ENCODE measurements at regions not wholly inside any gene's neighbourhood (a gene's known extent, or its start where the extent isn't known, plus 50 kb on each side); places are given as distances from the start of the nearest gene placed in this dataset.

GRCh38 chr4:141571793-141572192, 64.6 kb upstream of the IL15 start:
- ATAC-seq (ENCODE audit: insufficient read depth, low FRiP score): no peak
- Histone ChIP-seq H3K9ac (ENCODE audit: insufficient read depth in 1 of 2, low read length in 2 of 2) (no peak overlapping the region), H3K4me1 (ENCODE audit: control insufficient read depth in 5 of 5, insufficient read depth in 5 of 5, low read length in 5 of 5) (peaks cover 0 to 18% (median 8%) of the 10 kb centered on the region in 5 donors), H3K27ac (ENCODE audit: low read depth in 1 of 2, low read length in 1 of 2) (no peak overlapping the region), H3K27me3 (ENCODE audit: control insufficient read depth in 3 of 3, insufficient read depth in 3 of 3, low read length in 2 of 3) (no peaks in the 10 kb centered on the region), H3K4me3 (no peak overlapping the region), H3K36me3 (ENCODE audit: control insufficient read depth in 4 of 4, insufficient read depth in 4 of 4, low read length in 4 of 4) (no peaks in the 10 kb centered on the region), H3K9me3 (ENCODE audit: control insufficient read depth in 4 of 4, insufficient read depth in 3 of 4, low read length in 3 of 4) (no peaks in the 10 kb centered on the region)
- WGBS, 2 donors: 67 to 86% methylated on average over 6 of the region's 6 CpGs
- TF ChIP-seq CTCF (IDR thresholded peaks at IDR 0.05; ENCODE audit: control extremely low read depth, extremely low read depth): no peak
- no peak for DNase-seq

- DNase-seq (no peak), ATAC-seq (ENCODE audit: insufficient read depth, low FRiP score) (no peak)
- Histone ChIP-seq H3K36me3 (ENCODE audit: control insufficient read depth in 4 of 4, insufficient read depth in 4 of 4, low read length in 4 of 4) (no peaks in the 10 kb centered on the region), H3K9ac (ENCODE audit: insufficient read depth in 1 of 2, low read length in 2 of 2) (no peak overlapping the region), H3K27ac (ENCODE audit: low read depth in 1 of 2, low read length in 1 of 2) (no peak overlapping the region), H3K4me1 (ENCODE audit: control insufficient read depth in 5 of 5, insufficient read depth in 5 of 5, low read length in 5 of 5) (peaks cover 0 to 27% (median 3%) of the 10 kb centered on the region in 5 donors), H3K4me3 (no peak overlapping the region), H3K9me3 (ENCODE audit: control insufficient read depth in 4 of 4, insufficient read depth in 3 of 4, low read length in 3 of 4) (no peaks in the 10 kb centered on the region), H3K27me3 (ENCODE audit: control insufficient read depth in 3 of 3, insufficient read depth in 3 of 3, low read length in 2 of 3) (no peaks in the 10 kb centered on the region)
- no peak for TF ChIP-seq CTCF (IDR thresholded peaks at IDR 0.05; ENCODE audit: control extremely low read depth, extremely low read depth)
Observed at GRCh38 chr4:141573678-141574077, 62.7 kb upstream of the IL15 start.

- Histone ChIP-seq H3K36me3 (ENCODE audit: control insufficient read depth in 4 of 4, insufficient read depth in 4 of 4, low read length in 4 of 4) (no peaks in the 10 kb centered on the region), H3K4me3 (no peak overlapping the region), H3K9me3 (ENCODE audit: control insufficient read depth in 4 of 4, insufficient read depth in 3 of 4, low read length in 3 of 4) (no peaks in the 10 kb centered on the region), H3K4me1 (ENCODE audit: control insufficient read depth in 5 of 5, insufficient read depth in 5 of 5, low read length in 5 of 5) (peaks cover 0 to 27% (median 3%) of the 10 kb centered on the region in 5 donors), H3K9ac (ENCODE audit: insufficient read depth in 1 of 2, low read length in 2 of 2) (no peak overlapping the region), H3K27me3 (ENCODE audit: control insufficient read depth in 3 of 3, insufficient read depth in 3 of 3, low read length in 2 of 3) (no peaks in the 10 kb centered on the region), H3K27ac (ENCODE audit: low read depth in 1 of 2, low read length in 1 of 2) (no peak overlapping the region)
- no peak for TF ChIP-seq CTCF (IDR thresholded peaks at IDR 0.05; ENCODE audit: control extremely low read depth, extremely low read depth)
- ATAC-seq (ENCODE audit: insufficient read depth, low FRiP score) (no peak), DNase-seq (peak in 2 of 3 donors; percentile 73 to 87)
- 74 to 79% methylated on average over 4 of the region's 4 CpGs for WGBS, 2 donors
Observed at GRCh38 chr4:141575884-141576283, 60.5 kb upstream of the IL15 start.

- Histone ChIP-seq H3K9ac (ENCODE audit: insufficient read depth in 1 of 2, low read length in 2 of 2) (no peak overlapping the region), H3K9me3 (ENCODE audit: control insufficient read depth in 4 of 4, insufficient read depth in 3 of 4, low read length in 3 of 4) (no peaks in the 10 kb centered on the region), H3K27ac (ENCODE audit: low read depth in 1 of 2, low read length in 1 of 2) (no peak overlapping the region), H3K36me3 (ENCODE audit: control insufficient read depth in 4 of 4, insufficient read depth in 4 of 4, low read length in 4 of 4) (no peaks in the 10 kb centered on the region), H3K4me1 (ENCODE audit: control insufficient read depth in 5 of 5, insufficient read depth in 5 of 5, low read length in 5 of 5) (peaks cover 0 to 21% (median 3%) of the 10 kb centered on the region in 5 donors), H3K4me3 (no peak overlapping the region), H3K27me3 (ENCODE audit: control insufficient read depth in 3 of 3, insufficient read depth in 3 of 3, low read length in 2 of 3) (no peaks in the 10 kb centered on the region)
- ATAC-seq (ENCODE audit: insufficient read depth, low FRiP score) (no peak), DNase-seq (peak in 1 of 3 donors; percentile 10)
- WGBS, 2 donors: 68 to 87% methylated on average over 8 of the region's 8 CpGs
- TF ChIP-seq CTCF (IDR thresholded peaks at IDR 0.05; ENCODE audit: control extremely low read depth, extremely low read depth): no peak
Observed at GRCh38 chr4:141576585-141577110, 59.7 kb upstream of the IL15 start.

Measured in lung (tissue), 11 donors.